ENCODE measurements at regions not wholly inside any gene's neighbourhood (a gene's known extent, or its start where the extent isn't known, plus 50 kb on each side); places are given as distances from the start of the nearest gene placed in this dataset.

GRCh38 chr12:24418157-24418556, 468.7 kb upstream of the SOX5 start:
- DNase-seq (ENCODE audit: low read depth), result no peak
- TF ChIP-seq, protein P1, sequence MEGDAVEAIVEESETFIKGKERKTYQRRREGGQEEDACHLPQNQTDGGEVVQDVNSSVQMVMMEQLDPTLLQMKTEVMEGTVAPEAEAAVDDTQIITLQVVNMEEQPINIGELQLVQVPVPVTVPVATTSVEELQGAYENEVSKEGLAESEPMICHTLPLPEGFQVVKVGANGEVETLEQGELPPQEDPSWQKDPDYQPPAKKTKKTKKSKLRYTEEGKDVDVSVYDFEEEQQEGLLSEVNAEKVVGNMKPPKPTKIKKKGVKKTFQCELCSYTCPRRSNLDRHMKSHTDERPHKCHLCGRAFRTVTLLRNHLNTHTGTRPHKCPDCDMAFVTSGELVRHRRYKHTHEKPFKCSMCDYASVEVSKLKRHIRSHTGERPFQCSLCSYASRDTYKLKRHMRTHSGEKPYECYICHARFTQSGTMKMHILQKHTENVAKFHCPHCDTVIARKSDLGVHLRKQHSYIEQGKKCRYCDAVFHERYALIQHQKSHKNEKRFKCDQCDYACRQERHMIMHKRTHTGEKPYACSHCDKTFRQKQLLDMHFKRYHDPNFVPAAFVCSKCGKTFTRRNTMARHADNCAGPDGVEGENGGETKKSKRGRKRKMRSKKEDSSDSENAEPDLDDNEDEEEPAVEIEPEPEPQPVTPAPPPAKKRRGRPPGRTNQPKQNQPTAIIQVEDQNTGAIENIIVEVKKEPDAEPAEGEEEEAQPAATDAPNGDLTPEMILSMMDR (conservative IDR thresholded peaks at IDR 0.05; ENCODE audit: low read length), result no peak
- H3K4me3 ChIP-seq (ENCODE audit: low read length), result no peak overlapping the region

- TF ChIP-seq, protein P1 (conservative IDR thresholded peaks at IDR 0.05; ENCODE audit: low read length), result no peak
- H3K4me3 ChIP-seq (ENCODE audit: low read length), result no peak overlapping the region
- DNase-seq (ENCODE audit: low read depth), result no peak
These were observed 467.1 kb upstream of the SOX5 start for GRCh38 chr12:24416423-24417109.

- TF ChIP-seq, protein P1 (conservative IDR thresholded peaks at IDR 0.05; ENCODE audit: low read length), result no peak
- no peak overlapping the region for H3K4me3 ChIP-seq (ENCODE audit: low read length)
- DNase-seq (ENCODE audit: low read depth), result no peak
These were observed 466.5 kb upstream of the SOX5 start for GRCh38 chr12:24415934-24416333.

DNA sequence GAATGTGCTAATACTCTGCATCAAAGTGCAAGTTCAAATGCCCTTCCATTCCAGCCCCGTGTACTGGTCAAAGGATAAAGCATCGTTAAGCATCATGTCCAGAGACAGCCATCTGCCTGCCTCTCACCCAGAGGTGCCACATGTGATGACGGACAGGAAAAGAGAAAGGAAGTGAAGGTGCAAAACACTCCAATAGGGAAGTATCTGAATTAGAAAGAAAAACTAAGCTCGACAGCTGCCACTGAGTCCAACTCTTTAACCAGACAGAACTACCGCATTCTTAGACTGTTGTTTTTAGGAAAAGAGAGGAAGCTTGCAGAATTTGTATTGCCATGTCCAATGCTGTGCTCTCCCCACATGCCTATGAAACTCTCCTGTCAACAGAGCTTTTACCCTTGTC, 465.0 kb upstream of the SOX5 start:
- DNase-seq (ENCODE audit: low read depth), result no peak
- TF ChIP-seq, protein P1 (conservative IDR thresholded peaks at IDR 0.05; ENCODE audit: low read length), result no peak
- H3K4me3 ChIP-seq (ENCODE audit: low read length), result no peak overlapping the region

GRCh38 chr12:24411948-24412347, 462.5 kb upstream of the SOX5 start:
- TF ChIP-seq, protein P1 (conservative IDR thresholded peaks at IDR 0.05; ENCODE audit: low read length), result no peak
- no peak for DNase-seq (ENCODE audit: low read depth)
- no peak overlapping the region for H3K4me3 ChIP-seq (ENCODE audit: low read length)

GRCh38 chr12:24409868-24410267, 460.4 kb upstream of the SOX5 start:
- DNase-seq (ENCODE audit: low read depth), result no peak
- H3K4me3 ChIP-seq (ENCODE audit: low read length), result no peak overlapping the region
- TF ChIP-seq, protein P1 (conservative IDR thresholded peaks at IDR 0.05; ENCODE audit: low read length), result no peak

DNA sequence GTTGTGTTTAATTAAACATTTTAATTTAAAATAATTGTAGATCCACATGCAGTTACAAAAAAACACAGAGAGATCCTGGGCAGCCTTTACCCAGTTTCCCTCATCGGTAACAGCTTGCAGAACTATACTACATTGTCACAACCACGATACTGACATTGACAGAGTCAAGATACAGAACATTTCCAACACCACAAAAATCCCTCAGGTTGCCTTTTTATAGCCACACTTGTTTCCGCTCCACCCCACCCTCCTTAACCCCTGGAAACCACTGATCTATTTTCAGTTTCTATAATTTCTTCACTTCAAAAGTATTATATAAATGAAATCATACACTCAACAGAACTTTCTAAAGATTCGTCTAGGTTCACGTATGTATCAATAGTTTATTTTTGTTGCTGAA, 458.8 kb upstream of the SOX5 start:
- DNase-seq (ENCODE audit: low read depth), result no peak
- TF ChIP-seq, protein P1 (conservative IDR thresholded peaks at IDR 0.05; ENCODE audit: low read length), result no peak

More for the DNA sequence above, 458.8 kb upstream of the SOX5 start:
- H3K4me3 ChIP-seq (ENCODE audit: low read length), result no peak overlapping the region

Measured in AG10803 (cell line).